K562 (cell line): ENCODE measurements at regions not wholly inside any gene's neighbourhood (a gene's known extent, or its start where the extent isn't known, plus 50 kb on each side); places are given as distances from the start of the nearest gene placed in this dataset.

ENCODE experiments used
- ATAC-seq: fragments of 200-7000 bp; cut with Tn5 transposase; 3 replicates; pipeline ENCODE4 v1.9.1; 2020; ENCODE audit warnings: moderate library complexity
- BruUV-seq: library from RNA; stranded (reverse); fragments of 400-500 nt; replicated peaks from 2 replicates; lab custom pipeline; 2021; lab: Mats Ljungman, UMichigan
- CTCF ChIA-PET: fragments of 300-600 bp; formaldehyde crosslinking; extraction: SDS; loops from one replicate; lab custom pipeline; 2021; ENCODE audit warnings: low intra/inter-chr PET ratio; lab: Yijun Ruan, JAX
- POLR2A ChIA-PET: fragments of 300-600, 350-650 bp; sonication (Branson Sonifier 250); formaldehyde crosslinking; extraction: SDS; loops from one replicate; lab custom pipeline; 2021; ENCODE audit warnings: antibody characterized with exemption, inconsistent platforms; lab: Yijun Ruan, JAX
- DNase-seq, 4 experiments: peaks; one replicate each; pipeline versions ENCODE4 v3.0.0 to v3.0.0-alpha.2; 2011 to 2018; ENCODE audit warnings: low spot score in 3 of 4, mixed read lengths in 3 of 4; ENCODE audit errors: extremely low read depth in 1 of 4
- FAIRE-seq: peaks from 2 replicates; lab custom pipeline; 2011; peaks lifted over from hg19 to GRCh38; lab: Jason Lieb, UNC
- H2AFZ ChIP-seq: 2 replicates; pipeline ENCODE4 v1.6.0; 2011; ENCODE audit warnings: low read depth, low read length, control low read depth, inconsistent platforms
- H3K27ac ChIP-seq: fragments of 200-600 bp; 3 replicates; pipeline ENCODE4 v1.8.0; 2011; ENCODE audit warnings: low read depth, mild to moderate bottlenecking, control low read depth, inconsistent platforms, low read length, moderate library complexity, mixed read lengths; ENCODE audit errors: extremely low read depth
- H3K27me3 ChIP-seq, 2 experiments: fragments of 300-600 bp in 1 of 2; 2 replicates in 1 of 2; 3 replicates in 1 of 2; pipeline versions ENCODE4 v1.6.0 to v1.8.0; 2011; ENCODE audit warnings: inconsistent platforms in 2 of 2, low read length in 2 of 2, mild to moderate bottlenecking in 1 of 2, mixed read lengths in 1 of 2, moderate library complexity in 1 of 2; ENCODE audit not compliant: control insufficient read depth in 2 of 2, insufficient read depth in 2 of 2
- H3K36me3 ChIP-seq: fragments of 300-600 bp; 3 replicates; pipeline ENCODE4 v1.8.0; 2011; ENCODE audit warnings: mild to moderate bottlenecking, low read length, inconsistent platforms; ENCODE audit not compliant: control insufficient read depth, insufficient read depth
- H3K4me1 ChIP-seq, 2 experiments: fragments of 200-600 bp in 1 of 2; replicated peaks in 1 of 2; 2 replicates in 1 of 2; 3 replicates in 1 of 2; pipeline versions ENCODE4 v1.5.1 to v1.8.0; 2011; ENCODE audit warnings: inconsistent platforms in 2 of 2, low read length in 2 of 2, mild to moderate bottlenecking in 1 of 2, mixed read lengths in 1 of 2, moderate library complexity in 1 of 2; ENCODE audit not compliant: control insufficient read depth in 2 of 2, insufficient read depth in 2 of 2
- H3K4me2 ChIP-seq: 2 replicates; pipeline ENCODE4 v1.6.1; 2011; ENCODE audit warnings: low read length, control low read depth, inconsistent platforms, mixed read lengths; ENCODE audit not compliant: insufficient read depth
- H3K4me3 ChIP-seq: fragments of 200-600 bp; sonication (generic), shearing (Covaris generic); 2 replicates; pipeline ENCODE4 v1.5.1; 2016; ENCODE audit warnings: control low read depth, inconsistent platforms
- H3K79me2 ChIP-seq: fragments of 200-600 bp; 3 replicates; pipeline ENCODE4 v1.8.0; 2011; ENCODE audit warnings: low read length, inconsistent platforms; ENCODE audit not compliant: control insufficient read depth, insufficient read depth
- H3K9ac ChIP-seq, 2 experiments: 2 replicates each; pipeline versions ENCODE4 v1.6.0 to v1.6.1; 2011; ENCODE audit warnings: low read depth in 2 of 2, low read length in 2 of 2, control low read depth in 1 of 2, inconsistent platforms in 1 of 2, mild to moderate bottlenecking in 1 of 2, mixed read lengths in 1 of 2; ENCODE audit not compliant: insufficient read depth in 1 of 2
- H3K9me1 ChIP-seq: one replicate; pipeline ENCODE4 v1.6.0; 2011; ENCODE audit warnings: inconsistent platforms, mild to moderate bottlenecking, low read length, moderate library complexity; ENCODE audit not compliant: control insufficient read depth, insufficient read depth
- H3K9me3 ChIP-seq: replicated peaks from 2 replicates; pipeline ENCODE4 v1.5.1; 2011; ENCODE audit warnings: low read depth, low read length, inconsistent platforms; ENCODE audit not compliant: control insufficient read depth, insufficient read depth
- H4K20me1 ChIP-seq: replicated peaks from 2 replicates; pipeline ENCODE4 v1.6.1; 2011; ENCODE audit warnings: low read length, inconsistent platforms, mixed read lengths; ENCODE audit not compliant: control insufficient read depth, insufficient read depth
- BHLHE40 ChIP-seq: IDR thresholded peaks from 2 replicates; pipeline ENCODE4 v1.6.1; 2011; ENCODE audit warnings: low read length, improper control_type of control experiment
- CHD4 ChIP-seq: fragments of 200-600 bp; sonication (generic); IDR thresholded peaks from 3 replicates; pipeline ENCODE4 v1.6.1; 2012; ENCODE audit warnings: low read depth, mild to moderate bottlenecking, mixed read lengths, low read length, inconsistent platforms; ENCODE audit not compliant: insufficient read depth, insufficient replicate concordance, poor library complexity, severe bottlenecking
- DACH1 ChIP-seq: fragments of 450-650 bp; IDR thresholded peaks from 2 replicates; pipeline ENCODE4 v1.6.1; 2018; ENCODE audit not compliant: partially characterized antibody
- EGR1 ChIP-seq: fragments of 450-650 bp; conservative IDR thresholded peaks from 2 replicates; pipeline ENCODE4 v1.6.1; 2017; ENCODE audit warnings: mild to moderate bottlenecking
- ESRRA ChIP-seq: fragments of 450-650 bp; IDR thresholded peaks from 2 replicates; pipeline ENCODE4 v1.6.1; 2014; ENCODE audit warnings: low read depth, mild to moderate bottlenecking, moderate library complexity, borderline replicate concordance
- KDM5B ChIP-seq: fragments of 200-600 bp; sonication (generic); IDR thresholded peaks from 2 replicates; pipeline ENCODE4 v1.6.1; 2012; ENCODE audit warnings: low read depth, mild to moderate bottlenecking, moderate library complexity, low read length, control low read depth, inconsistent platforms; ENCODE audit not compliant: insufficient replicate concordance
- NR0B1 ChIP-seq: fragments of 450-650 bp; IDR thresholded peaks from one replicate; pipeline ENCODE4 v1.6.1; 2018; ENCODE audit warnings: mild to moderate bottlenecking, moderate library complexity; ENCODE audit not compliant: partially characterized antibody
- RCOR1 ChIP-seq, 2 experiments: IDR thresholded peaks; 2 replicates each; pipeline ENCODE4 v1.6.1; 2012; ENCODE audit warnings: low read depth in 2 of 2, low read length in 2 of 2, borderline replicate concordance in 1 of 2, improper control_type of control experiment in 1 of 2
- TCFL5 ChIP-seq: fragments of 250-450 bp; sonication (Bioruptor Pico); conservative IDR thresholded peaks from 2 replicates; pipeline ENCODE4 v1.6.1; 2021; ENCODE audit warnings: mild to moderate bottlenecking, moderate library complexity, matching md5 sums
- XRCC5 ChIP-seq: fragments of 200-400 bp; formaldehyde crosslinking; IDR thresholded peaks from 2 replicates; pipeline ENCODE4 v1.6.1; 2017; ENCODE audit warnings: low read depth, mild to moderate bottlenecking, low read length
- ZBED1 ChIP-seq: IDR thresholded peaks from 2 replicates; pipeline ENCODE4 v1.6.1; 2014
- ZNF12 ChIP-seq: sonication (generic); formaldehyde crosslinking; IDR thresholded peaks from 2 replicates; pipeline ENCODE4 v1.4.0; 2020; ENCODE audit warnings: mild to moderate bottlenecking, missing genetic modification reagents
- ZNF354B ChIP-seq: fragments of 250-450 bp; sonication (Bioruptor Pico); IDR thresholded peaks from 2 replicates; pipeline ENCODE4 v1.4.0; 2020
- ZNF507 ChIP-seq: conservative IDR thresholded peaks from 2 replicates; pipeline ENCODE4 v1.6.1; 2017; ENCODE audit warnings: missing genetic modification characterization, missing compliant biosample characterization
- WGBS: fragments of 100-300 bp; shearing (Covaris generic); methylation state at CpG from one replicate; pipeline ENCODE4 v1.1.6; 2016; ENCODE audit warnings: low coverage, mixed read lengths; ENCODE audit not compliant: insufficient coverage; ENCODE audit errors: missing lambda C conversion rate; 5-methylcytosine and 5-hydroxymethylcytosine counted together
- in situ Hi-C: fragments of 300-500 bp; cut with MboI; formaldehyde crosslinking; loops from 4 replicates; pipeline ENCODE4 v1.15.0; 2018; ENCODE audit warnings: inconsistent platforms, mixed read lengths
- intact Hi-C: fragments of 100-400 bp; cut with micrococcal nuclease; formaldehyde crosslinking; loops from 2 replicates; pipeline ENCODE4 v1.14.2; 2022

GRCh38 chr1:14143777-14144176 is 443.8 kb downstream of the PRDM2 start:
- CTCF ChIA-PET = no interaction called here
- intact Hi-C loops = no loop called here
- no peak overlapping the region for H3K4me2 ChIP-seq
- H3K4me1 ChIP-seq = no peaks in the 10 kb centered on the region
- H3K4me3 ChIP-seq = no peak overlapping the region
- no peaks in the 10 kb centered on the region for H4K20me1 ChIP-seq
- DNase-seq (no peak), FAIRE-seq (no peak), ATAC-seq (no peak)
- no peaks in the 10 kb centered on the region for H3K79me2 ChIP-seq
- no peaks in the 10 kb centered on the region for H3K9me3 ChIP-seq
- H2AFZ ChIP-seq = no peak overlapping the region
- no TSS peak for BruUV-seq
- H3K27ac ChIP-seq = no peak overlapping the region
- TF ChIP-seq KDM5B (no peak), NR0B1 (no peak), ZNF354B (CRISPR knock-in tag) (no peak), CHD4 (no peak), EGR1 (no peak), ZBED1 (no peak), RCOR1 (IDR thresholded peaks at IDR 0.05; ENCODE audit: borderline replicate concordance in 1 of 2, low read depth in 2 of 2, low read length in 2 of 2) (no peak), BHLHE40 (no peak), XRCC5 (no peak), ZNF12 (CRISPR knock-in tag) (no peak), TCFL5 (no peak), DACH1 (no peak), ESRRA (no peak), ZNF507 (tag) (no peak)
- WGBS = 0% methylated on average over 5 of the region's 5 CpGs
- H3K9me1 ChIP-seq = no peaks in the 10 kb centered on the region
- POLR2A ChIA-PET = interaction anchor here (0.6 kb wide), 1 partner anchor 522 kb away, joined by 4 read pairs; no protein-coding TSS in a partner anchor
- in situ Hi-C loops = no loop called here
- H3K9ac ChIP-seq = no peak overlapping the region
- no peaks in the 10 kb centered on the region for H3K36me3 ChIP-seq
- peaks cover 7 to 20% of the 10 kb centered on the region in 2 experiments; a peak in 4 of 5 replicates for H3K27me3 ChIP-seq
